ENCODE measurements at regions not wholly inside any gene's neighbourhood (a gene's known extent, or its start where the extent isn't known, plus 50 kb on each side); places are given as distances from the start of the nearest gene placed in this dataset.
A peak's percentile ranks its signal among the peaks of the same experiment; 100 is the strongest.

DNA sequence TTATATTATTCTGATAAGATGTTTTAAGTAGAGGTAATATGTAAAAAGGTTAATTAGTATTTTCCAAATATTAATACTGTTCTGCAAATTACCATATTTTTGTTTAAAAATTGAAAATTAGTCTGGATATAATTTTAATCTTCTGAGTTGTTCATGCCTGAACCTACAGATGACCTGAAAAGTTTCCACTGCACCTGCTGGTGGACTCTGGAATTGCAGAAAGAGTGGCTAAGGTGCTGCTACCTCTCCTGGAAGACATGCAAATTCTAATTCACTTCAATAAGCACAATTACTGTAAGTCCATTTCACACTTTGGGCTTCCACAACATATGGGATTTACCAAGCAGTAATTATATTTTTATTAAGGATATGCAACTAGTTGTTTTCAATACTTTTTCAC is 77.7 kb upstream of the OLIG3 start:
- H3K27me3 ChIP-seq (ENCODE audit: control insufficient read depth, insufficient read depth, low read length) = peaks cover 8% of the 10 kb centered on the region
- DNase-seq (ENCODE audit: low read depth, low spot score) (no peak), ATAC-seq (no peak)
- no peak for TF ChIP-seq SIN3A (IDR thresholded peaks at IDR 0.05; ENCODE audit: borderline replicate concordance, insufficient read depth, low read depth, low read length)
- TF ChIP-seq, protein P1, sequence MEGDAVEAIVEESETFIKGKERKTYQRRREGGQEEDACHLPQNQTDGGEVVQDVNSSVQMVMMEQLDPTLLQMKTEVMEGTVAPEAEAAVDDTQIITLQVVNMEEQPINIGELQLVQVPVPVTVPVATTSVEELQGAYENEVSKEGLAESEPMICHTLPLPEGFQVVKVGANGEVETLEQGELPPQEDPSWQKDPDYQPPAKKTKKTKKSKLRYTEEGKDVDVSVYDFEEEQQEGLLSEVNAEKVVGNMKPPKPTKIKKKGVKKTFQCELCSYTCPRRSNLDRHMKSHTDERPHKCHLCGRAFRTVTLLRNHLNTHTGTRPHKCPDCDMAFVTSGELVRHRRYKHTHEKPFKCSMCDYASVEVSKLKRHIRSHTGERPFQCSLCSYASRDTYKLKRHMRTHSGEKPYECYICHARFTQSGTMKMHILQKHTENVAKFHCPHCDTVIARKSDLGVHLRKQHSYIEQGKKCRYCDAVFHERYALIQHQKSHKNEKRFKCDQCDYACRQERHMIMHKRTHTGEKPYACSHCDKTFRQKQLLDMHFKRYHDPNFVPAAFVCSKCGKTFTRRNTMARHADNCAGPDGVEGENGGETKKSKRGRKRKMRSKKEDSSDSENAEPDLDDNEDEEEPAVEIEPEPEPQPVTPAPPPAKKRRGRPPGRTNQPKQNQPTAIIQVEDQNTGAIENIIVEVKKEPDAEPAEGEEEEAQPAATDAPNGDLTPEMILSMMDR (IDR thresholded peaks at IDR 0.05) = peak; percentile 71; the same call in 1 of the 2 replicates
- no peaks in the 10 kb centered on the region for H3K36me3 ChIP-seq (ENCODE audit: control insufficient read depth, insufficient read depth, low read length)
- in situ Hi-C loops (cut with HindIII; ENCODE audit: low pct_unique_long_range_greater_than_20kb, low sequenced_read_pairs) = no loop called here
- CTCF ChIA-PET = no interaction called here
- intact Hi-C loops (cut with micrococcal nuclease; ENCODE audit: unreplicated experiment) = no loop called here
- BruUV-seq (replicated peaks) = no TSS peak
- no peaks in the 10 kb centered on the region for H3K4me1 ChIP-seq (ENCODE audit: control insufficient read depth, insufficient read depth, low read length)
- POLR2A ChIA-PET = no interaction called here
- H3K4me3 ChIP-seq (ENCODE audit: low read depth in 2 of 2, low read length in 2 of 2) = no peak overlapping the region
- no peak overlapping the region for H3K27ac ChIP-seq (ENCODE audit: low read length)
- H3K9me3 ChIP-seq (ENCODE audit: control insufficient read depth, insufficient read depth, low read depth, low read length) = no peaks in the 10 kb centered on the region

DNA sequence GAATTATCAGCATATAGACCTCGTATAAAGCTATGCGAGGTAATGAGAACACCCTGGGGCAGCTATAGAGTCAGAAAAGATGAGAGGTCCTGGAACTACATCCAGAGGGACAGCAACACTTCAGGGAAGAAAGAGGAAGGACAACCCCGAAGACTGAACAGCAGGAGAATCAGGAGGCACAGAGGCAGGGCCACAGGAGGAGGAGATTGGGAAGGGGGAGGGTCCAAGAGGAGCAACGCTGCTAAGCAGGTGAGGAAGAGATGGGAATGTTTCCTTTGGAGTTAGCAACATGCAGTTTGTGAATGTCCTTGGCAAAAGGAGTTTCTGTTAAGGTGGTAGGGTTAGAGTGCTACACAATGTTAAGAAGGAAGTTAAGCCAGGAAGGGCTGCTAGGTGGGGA is 79.5 kb upstream of the OLIG3 start:
- ChIA-PET POLR2A (no interaction called here), CTCF (no interaction called here)
- TF ChIP-seq, protein P1 (IDR thresholded peaks at IDR 0.05) = no peak
- TF ChIP-seq, protein P2, sequence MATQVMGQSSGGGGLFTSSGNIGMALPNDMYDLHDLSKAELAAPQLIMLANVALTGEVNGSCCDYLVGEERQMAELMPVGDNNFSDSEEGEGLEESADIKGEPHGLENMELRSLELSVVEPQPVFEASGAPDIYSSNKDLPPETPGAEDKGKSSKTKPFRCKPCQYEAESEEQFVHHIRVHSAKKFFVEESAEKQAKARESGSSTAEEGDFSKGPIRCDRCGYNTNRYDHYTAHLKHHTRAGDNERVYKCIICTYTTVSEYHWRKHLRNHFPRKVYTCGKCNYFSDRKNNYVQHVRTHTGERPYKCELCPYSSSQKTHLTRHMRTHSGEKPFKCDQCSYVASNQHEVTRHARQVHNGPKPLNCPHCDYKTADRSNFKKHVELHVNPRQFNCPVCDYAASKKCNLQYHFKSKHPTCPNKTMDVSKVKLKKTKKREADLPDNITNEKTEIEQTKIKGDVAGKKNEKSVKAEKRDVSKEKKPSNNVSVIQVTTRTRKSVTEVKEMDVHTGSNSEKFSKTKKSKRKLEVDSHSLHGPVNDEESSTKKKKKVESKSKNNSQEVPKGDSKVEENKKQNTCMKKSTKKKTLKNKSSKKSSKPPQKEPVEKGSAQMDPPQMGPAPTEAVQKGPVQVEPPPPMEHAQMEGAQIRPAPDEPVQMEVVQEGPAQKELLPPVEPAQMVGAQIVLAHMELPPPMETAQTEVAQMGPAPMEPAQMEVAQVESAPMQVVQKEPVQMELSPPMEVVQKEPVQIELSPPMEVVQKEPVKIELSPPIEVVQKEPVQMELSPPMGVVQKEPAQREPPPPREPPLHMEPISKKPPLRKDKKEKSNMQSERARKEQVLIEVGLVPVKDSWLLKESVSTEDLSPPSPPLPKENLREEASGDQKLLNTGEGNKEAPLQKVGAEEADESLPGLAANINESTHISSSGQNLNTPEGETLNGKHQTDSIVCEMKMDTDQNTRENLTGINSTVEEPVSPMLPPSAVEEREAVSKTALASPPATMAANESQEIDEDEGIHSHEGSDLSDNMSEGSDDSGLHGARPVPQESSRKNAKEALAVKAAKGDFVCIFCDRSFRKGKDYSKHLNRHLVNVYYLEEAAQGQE (IDR thresholded peaks at IDR 0.05; ENCODE audit: insufficient read depth in 1 of 2, low read depth in 2 of 2, low read length in 1 of 2) = no peak
- TF ChIP-seq TCF7L2 (IDR thresholded peaks at IDR 0.05; ENCODE audit: low read depth, low read length) = no peak
- in situ Hi-C loops (cut with HindIII; ENCODE audit: low pct_unique_long_range_greater_than_20kb, low sequenced_read_pairs) = no loop called here
- intact Hi-C loops (cut with micrococcal nuclease; ENCODE audit: unreplicated experiment) = no loop called here
- Histone ChIP-seq H3K4me3 (ENCODE audit: low read depth in 2 of 2, low read length in 2 of 2) (no peak overlapping the region), H3K9me3 (ENCODE audit: control insufficient read depth, insufficient read depth, low read depth, low read length) (no peaks in the 10 kb centered on the region), H3K27ac (ENCODE audit: low read length) (no peak overlapping the region), H3K27me3 (ENCODE audit: control insufficient read depth, insufficient read depth, low read length) (peaks cover 8% of the 10 kb centered on the region), H3K4me1 (ENCODE audit: control insufficient read depth, insufficient read depth, low read length) (no peaks in the 10 kb centered on the region), H3K36me3 (ENCODE audit: control insufficient read depth, insufficient read depth, low read length) (no peaks in the 10 kb centered on the region)
- no peak for DNase-seq (ENCODE audit: low read depth, low spot score)
- ATAC-seq = no peak
- BruUV-seq (replicated peaks) = no TSS peak

DNA sequence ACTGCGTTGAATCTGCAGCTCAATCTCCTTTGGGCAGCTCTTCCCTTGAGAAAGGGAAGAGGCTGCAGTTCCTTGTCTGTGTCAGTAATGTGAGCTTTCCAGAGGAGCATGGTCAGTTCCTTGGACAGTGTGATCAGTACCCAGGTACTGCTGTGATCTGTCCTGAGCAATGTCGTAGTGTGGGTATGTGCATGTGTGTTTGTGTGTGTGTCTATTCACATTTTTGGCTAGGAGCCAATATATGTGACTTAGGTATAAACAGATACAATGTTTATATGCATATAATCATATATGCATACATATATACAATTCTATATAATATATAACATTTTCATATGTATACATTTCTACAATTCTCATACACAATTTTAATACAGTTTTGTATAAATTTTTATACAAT is 85.4 kb upstream of the OLIG3 start:
- Histone ChIP-seq H3K36me3 (ENCODE audit: control insufficient read depth, insufficient read depth, low read length) (no peaks in the 10 kb centered on the region), H3K27me3 (ENCODE audit: control insufficient read depth, insufficient read depth, low read length) (no peaks in the 10 kb centered on the region), H3K27ac (ENCODE audit: low read length) (no peak overlapping the region), H3K9me3 (ENCODE audit: control insufficient read depth, insufficient read depth, low read depth, low read length) (no peaks in the 10 kb centered on the region), H3K4me3 (ENCODE audit: low read depth in 2 of 2, low read length in 2 of 2) (no peak overlapping the region), H3K4me1 (ENCODE audit: control insufficient read depth, insufficient read depth, low read length) (no peaks in the 10 kb centered on the region)
- ChIA-PET POLR2A (no interaction called here), CTCF (no interaction called here)
- no peak for ATAC-seq
- intact Hi-C loops (cut with micrococcal nuclease; ENCODE audit: unreplicated experiment) (no loop called here), in situ Hi-C loops (cut with HindIII; ENCODE audit: low pct_unique_long_range_greater_than_20kb, low sequenced_read_pairs) (no loop called here)
- TF ChIP-seq, protein P2 (IDR thresholded peaks at IDR 0.05; ENCODE audit: insufficient read depth in 1 of 2, low read depth in 2 of 2, low read length in 1 of 2) = no peak
- TF ChIP-seq POLR2AphosphoS5 (IDR thresholded peaks at IDR 0.05; ENCODE audit: low read depth, low read length) = no peak
- TF ChIP-seq SIN3A (IDR thresholded peaks at IDR 0.05; ENCODE audit: borderline replicate concordance, insufficient read depth, low read depth, low read length) = no peak
- no peak for TF ChIP-seq TCF7L2 (IDR thresholded peaks at IDR 0.05; ENCODE audit: low read depth, low read length)
- TF ChIP-seq, protein P1 (IDR thresholded peaks at IDR 0.05) = no peak
- no TSS peak for BruUV-seq (replicated peaks)
- no peak for DNase-seq (ENCODE audit: low read depth, low spot score)

Measured in Panc1 (cell line).